OCI-LY1 (cell line): ENCODE measurements at regions not wholly inside any gene's neighbourhood (a gene's known extent, or its start where the extent isn't known, plus 50 kb on each side); places are given as distances from the start of the nearest gene placed in this dataset.

Experiments
- CTCF ChIP-seq: fragments of 200-600 bp; sonication (generic), shearing (Covaris generic); IDR thresholded peaks from 2 replicates; pipeline ENCODE4 v1.5.1; 2017; ENCODE audit warnings: mild to moderate bottlenecking, antibody characterized with exemption, low read length, moderate library complexity, mixed read lengths
- EZH2 ChIP-seq: fragments of 200-600 bp; sonication (generic), shearing (Covaris generic); IDR thresholded peaks from 2 replicates; pipeline ENCODE4 v1.8.0; 2017; ENCODE audit warnings: borderline replicate concordance, mixed run types, mild to moderate bottlenecking, antibody characterized with exemption, low read length, moderate library complexity, mixed read lengths

GRCh38 chr5:33363537-33363936 is 77.2 kb upstream of the TARS1 start:
- no peak for TF ChIP-seq CTCF
- no peak for TF ChIP-seq EZH2
